H9 (cell line): ENCODE measurements at regions not wholly inside any gene's neighbourhood (a gene's known extent, or its start where the extent isn't known, plus 50 kb on each side); places are given as distances from the start of the nearest gene placed in this dataset.

Experiments
- DNase-seq: peaks from one replicate; pipeline ENCODE4 v3.0.0-alpha.2; 2017
- H2AFZ ChIP-seq: one replicate; pipeline ENCODE4 v1.6.1; 2013; ENCODE audit warnings: mild to moderate bottlenecking, low read length, control low read depth, moderate library complexity
- H2AK5ac ChIP-seq: 2 replicates; pipeline ENCODE4 v1.6.1; 2013; ENCODE audit warnings: low read length, control low read depth, mixed read lengths; ENCODE audit not compliant: insufficient read length
- H2BK120ac ChIP-seq: one replicate; pipeline ENCODE4 v1.6.1; 2013; ENCODE audit warnings: low read depth, mild to moderate bottlenecking, low read length, control low read depth, inconsistent platforms; ENCODE audit not compliant: poor library complexity, severe bottlenecking
- H2BK12ac ChIP-seq: 2 replicates; pipeline ENCODE4 v1.6.1; 2013; ENCODE audit warnings: low read length, control low read depth, mixed read lengths, low read depth; ENCODE audit not compliant: insufficient read length
- H2BK15ac ChIP-seq: 2 replicates; pipeline ENCODE4 v1.6.1; 2013; ENCODE audit warnings: low read depth, low read length, control low read depth
- H2BK20ac ChIP-seq: one replicate; pipeline ENCODE4 v1.6.1; 2013; ENCODE audit warnings: low read depth, mild to moderate bottlenecking, low read length, control low read depth, inconsistent platforms; ENCODE audit not compliant: poor library complexity, severe bottlenecking
- H2BK5ac ChIP-seq: 2 replicates; pipeline ENCODE4 v1.6.1; 2013; ENCODE audit warnings: low read length, control low read depth, mixed read lengths; ENCODE audit not compliant: insufficient read length
- H3K14ac ChIP-seq: 2 replicates; pipeline ENCODE4 v1.6.1; 2013; ENCODE audit warnings: low read length, control low read depth; ENCODE audit not compliant: insufficient read depth
- H3K18ac ChIP-seq: 2 replicates; pipeline ENCODE4 v1.6.1; 2013; ENCODE audit warnings: low read depth, mild to moderate bottlenecking, mixed read lengths, low read length, control low read depth; ENCODE audit not compliant: insufficient read length
- H3K23ac ChIP-seq: 2 replicates; pipeline ENCODE4 v1.6.1; 2013; ENCODE audit warnings: low read length, control low read depth, mixed read lengths, low read depth; ENCODE audit not compliant: insufficient read length
- H3K23me2 ChIP-seq: 2 replicates; pipeline ENCODE4 v1.6.1; 2013; ENCODE audit warnings: low read depth, mild to moderate bottlenecking, mixed read lengths, low read length, control low read depth; ENCODE audit not compliant: insufficient read length, poor library complexity, severe bottlenecking
- H3K27ac ChIP-seq: 2 replicates; pipeline ENCODE4 v1.5.1; 2013; ENCODE audit warnings: low read length, control low read depth, mixed read lengths, low read depth; ENCODE audit not compliant: insufficient read length
- H3K27me3 ChIP-seq: 2 replicates; pipeline ENCODE4 v1.6.1; 2013; ENCODE audit warnings: low read length, control low read depth, inconsistent platforms; ENCODE audit not compliant: insufficient read depth
- H3K4ac ChIP-seq: 2 replicates; pipeline ENCODE4 v1.6.1; 2013; ENCODE audit warnings: low read depth, mild to moderate bottlenecking, control low read depth, inconsistent platforms, low read length, moderate library complexity
- H3K4me1 ChIP-seq: 2 replicates; pipeline ENCODE4 v1.6.1; 2013; ENCODE audit warnings: low read length, control low read depth, inconsistent platforms; ENCODE audit not compliant: insufficient read depth
- H3K4me2 ChIP-seq: 2 replicates; pipeline ENCODE4 v1.6.1; 2013; ENCODE audit warnings: low read length, control low read depth, mixed read lengths; ENCODE audit not compliant: insufficient read length, insufficient read depth
- H3K56ac ChIP-seq: 2 replicates; pipeline ENCODE4 v1.6.1; 2013; ENCODE audit warnings: low read depth, mild to moderate bottlenecking, mixed read lengths, low read length, control low read depth; ENCODE audit not compliant: insufficient read length
- H3K79me1 ChIP-seq: 2 replicates; pipeline ENCODE4 v1.6.1; 2013; ENCODE audit warnings: low read depth, mild to moderate bottlenecking, moderate library complexity, low read length, control low read depth, inconsistent platforms; ENCODE audit not compliant: insufficient read depth, poor library complexity, severe bottlenecking
- H3K79me2 ChIP-seq: 2 replicates; pipeline ENCODE4 v1.6.1; 2013; ENCODE audit warnings: low read length, control low read depth, inconsistent platforms; ENCODE audit not compliant: insufficient read depth
- H3K9ac ChIP-seq: 2 replicates; pipeline ENCODE4 v1.6.1; 2013; ENCODE audit warnings: low read length, control low read depth, mixed read lengths; ENCODE audit not compliant: insufficient read length; ENCODE audit errors: extremely low read depth
- H3K9me3 ChIP-seq: one replicate; pipeline ENCODE4 v1.6.1; 2013; ENCODE audit warnings: low read depth, low read length, inconsistent platforms; ENCODE audit not compliant: control insufficient read depth
- H3T11ph ChIP-seq: one replicate; pipeline ENCODE4 v1.6.1; 2013; ENCODE audit warnings: mild to moderate bottlenecking, low read length, control low read depth, inconsistent platforms
- H4K20me1 ChIP-seq: one replicate; pipeline ENCODE4 v1.6.1; 2013; ENCODE audit not compliant: control insufficient read depth, insufficient read length, insufficient read depth
- H4K5ac ChIP-seq: 2 replicates; pipeline ENCODE4 v1.6.1; 2013; ENCODE audit warnings: low read depth, mild to moderate bottlenecking, mixed read lengths, low read length, control low read depth; ENCODE audit not compliant: insufficient read length
- H4K8ac ChIP-seq: replicated peaks from 2 replicates; pipeline ENCODE4 v1.6.1; 2013; ENCODE audit warnings: low read length, control low read depth, mixed read lengths, low read depth; ENCODE audit not compliant: insufficient read length
- H4K91ac ChIP-seq: 2 replicates; pipeline ENCODE4 v1.6.1; 2013; ENCODE audit warnings: low read depth, mild to moderate bottlenecking, moderate library complexity, mixed read lengths, low read length, control low read depth; ENCODE audit not compliant: insufficient read length
- H3K27ac Mint-ChIP-seq, 3 experiments: 2 replicates in 2 of 3; 3 replicates in 1 of 3; pipeline ENCODE4 v1.8.0; 2020 to 2021; ENCODE audit warnings: mixed read lengths in 3 of 3, mild to moderate bottlenecking in 1 of 3, moderate library complexity in 1 of 3
- H3K27me3 Mint-ChIP-seq: 2 replicates; pipeline ENCODE4 v1.8.0; 2021; ENCODE audit warnings: low read depth, mild to moderate bottlenecking, moderate library complexity, mixed read lengths
- H3K36me3 Mint-ChIP-seq, 3 experiments: 2 replicates in 2 of 3; 3 replicates in 1 of 3; pipeline ENCODE4 v1.8.0; 2020 to 2021; ENCODE audit warnings: low read depth in 3 of 3, mixed read lengths in 3 of 3; ENCODE audit not compliant: insufficient read depth in 1 of 3
- H3K4me1 Mint-ChIP-seq, 2 experiments: 2 replicates each; pipeline ENCODE4 v1.8.0; 2020; ENCODE audit warnings: mixed read lengths in 2 of 2
- H3K4me3 Mint-ChIP-seq, 2 experiments: 2 replicates in 1 of 2; 3 replicates in 1 of 2; pipeline ENCODE4 v1.8.0; 2020 to 2021; ENCODE audit warnings: mild to moderate bottlenecking in 2 of 2, mixed read lengths in 2 of 2, moderate library complexity in 1 of 2
- H3K9me3 Mint-ChIP-seq, 2 experiments: 2 replicates in 1 of 2; 3 replicates in 1 of 2; pipeline ENCODE4 v1.8.0; 2020; ENCODE audit warnings: mild to moderate bottlenecking in 2 of 2, mixed read lengths in 2 of 2, moderate library complexity in 1 of 2
- CTCF ChIP-seq: fragments of 200-600 bp; sonication (generic); conservative IDR thresholded peaks from 3 replicates; pipeline ENCODE4 v1.8.0; 2021; ENCODE audit warnings: antibody characterized with exemption, mild to moderate bottlenecking
- WGBS: extraction: QIAGEN DNeasy Blood & Tissue Kit; methylation state at CpG from one replicate; pipeline ENCODE4 v1.1.7; 2013; ENCODE audit warnings: missing lambda C conversion rate, low lambda C conversion rate, mixed read lengths; ENCODE audit not compliant: insufficient read length; ENCODE audit errors: extremely low coverage; 5-methylcytosine and 5-hydroxymethylcytosine counted together

GRCh38 chr14:106209755-106210154 is 683.4 kb downstream of the TMEM121 start:
- no peaks in the 10 kb centered on the region for H3K23me2 ChIP-seq
- H4K20me1 ChIP-seq: no peaks in the 10 kb centered on the region
- no peak for DNase-seq
- H3K18ac ChIP-seq: no peak overlapping the region
- Mint-ChIP-seq H3K27ac (no peak overlapping the region), H3K9me3 (peaks cover 96 to 98% of the 10 kb centered on the region in 2 experiments), H3K36me3 (peaks cover 23 to 39% (median 36%) of the 10 kb centered on the region in 3 experiments), H3K27me3 (peaks cover 4% of the 10 kb centered on the region), H3K4me3 (no peak overlapping the region), H3K4me1 (no peaks in the 10 kb centered on the region)
- no peak overlapping the region for H3K4me2 ChIP-seq
- no peak overlapping the region for H2AFZ ChIP-seq
- H4K91ac ChIP-seq: no peak overlapping the region
- peaks cover 99% of the 10 kb centered on the region for H3K9me3 ChIP-seq
- no peak overlapping the region for H2AK5ac ChIP-seq
- H2BK20ac ChIP-seq: no peak overlapping the region
- H3K27ac ChIP-seq: no peak overlapping the region
- H3K23ac ChIP-seq: no peak overlapping the region
- no peaks in the 10 kb centered on the region for H3K4me1 ChIP-seq
- H2BK120ac ChIP-seq: no peak overlapping the region
- no peaks in the 10 kb centered on the region for H3K79me1 ChIP-seq
- H3K9ac ChIP-seq: no peak overlapping the region
- H2BK5ac ChIP-seq: no peak overlapping the region
- H3T11ph ChIP-seq: no peak overlapping the region
- H3K79me2 ChIP-seq: no peaks in the 10 kb centered on the region
- WGBS: no CpG with 5 or more reads among the region's 7 CpGs
- H3K4ac ChIP-seq: no peak overlapping the region
- no peak overlapping the region for H4K5ac ChIP-seq
- H2BK12ac ChIP-seq: no peak overlapping the region
- no peak overlapping the region for H4K8ac ChIP-seq
- no peak overlapping the region for H2BK15ac ChIP-seq
- H3K56ac ChIP-seq: no peak overlapping the region
- no peak overlapping the region for H3K14ac ChIP-seq
- H3K27me3 ChIP-seq: no peaks in the 10 kb centered on the region
- TF ChIP-seq CTCF: no peak
